Naive thymus-derived CD4-positive, alpha-beta T cell (primary cell): ENCODE measurements at regions not wholly inside any gene's neighbourhood (a gene's known extent, or its start where the extent isn't known, plus 50 kb on each side); places are given as distances from the start of the nearest gene placed in this dataset.

Experiments used
- ATAC-seq: fragments of 150-1000 bp; cut with Tn5 transposase; 2 replicates; pipeline ENCODE4 v1.10.0; 2021; ENCODE audit warnings: mild to moderate bottlenecking, moderate library complexity
- CTCF ChIA-PET: fragments of 350-600 bp; sonication (Branson Sonifier 250); formaldehyde crosslinking; loops from one replicate; lab custom pipeline; 2021; ENCODE audit warnings: antibody characterized with exemption; lab: Charles Lee
- POLR2A ChIA-PET: fragments of 350-600 bp; sonication (Branson Sonifier 250); formaldehyde crosslinking; loops from one replicate; lab custom pipeline; 2021; ENCODE audit warnings: antibody characterized with exemption, inconsistent platforms; lab: Charles Lee
- DNase-seq, 9 donors: peaks; one replicate each; pipeline versions ENCODE4 v3.0.0 to v3.0.0-alpha.2; 2020 to 2022; ENCODE audit warnings: mixed read lengths in 1 of 9
- H3K27ac ChIP-seq: one replicate; pipeline ENCODE4 v1.7.0; 2013; ENCODE audit warnings: mild to moderate bottlenecking, low read depth, low read length, moderate library complexity
- H3K27me3 ChIP-seq, 2 donors: one replicate each; pipeline ENCODE4 v1.7.0; 2013; ENCODE audit warnings: low read length in 2 of 2, mild to moderate bottlenecking in 2 of 2, moderate library complexity in 2 of 2; ENCODE audit not compliant: control insufficient read depth in 2 of 2, insufficient read depth in 2 of 2
- H3K36me3 ChIP-seq, 3 experiments: 1 replicate in 2 of 3; 2 replicates in 1 of 3; pipeline ENCODE4 v1.7.0; 2013; ENCODE audit warnings: low read length in 3 of 3, mild to moderate bottlenecking in 3 of 3, moderate library complexity in 1 of 3; ENCODE audit not compliant: insufficient read depth in 3 of 3, control insufficient read depth in 2 of 3
- H3K4me1 ChIP-seq, 2 donors: one replicate each; pipeline ENCODE4 v1.7.0; 2013; ENCODE audit warnings: low read length in 2 of 2, mild to moderate bottlenecking in 2 of 2, moderate library complexity in 1 of 2; ENCODE audit not compliant: control insufficient read depth in 2 of 2, insufficient read depth in 2 of 2
- H3K4me3 ChIP-seq: 2 replicates; pipeline ENCODE4 v1.7.0; 2013; ENCODE audit warnings: mild to moderate bottlenecking, low read length
- H3K9me3 ChIP-seq, 3 experiments: 1 replicate in 2 of 3; 2 replicates in 1 of 3; pipeline ENCODE4 v1.7.0; 2013; ENCODE audit warnings: low read length in 3 of 3; ENCODE audit not compliant: control insufficient read depth in 2 of 3
- H3K27ac Mint-ChIP-seq, 9 donors: one replicate each; pipeline ENCODE4 v1.8.0; 2020 to 2022; ENCODE audit warnings: mixed read lengths in 9 of 9, mild to moderate bottlenecking in 8 of 9, moderate library complexity in 5 of 9, inconsistent platforms in 2 of 9
- H3K27me3 Mint-ChIP-seq, 5 donors: one replicate each; pipeline ENCODE4 v1.8.0; 2021 to 2022; ENCODE audit warnings: mixed read lengths in 5 of 5, mild to moderate bottlenecking in 1 of 5
- H3K36me3 Mint-ChIP-seq, 5 donors: one replicate each; pipeline ENCODE4 v1.8.0; 2020 to 2022; ENCODE audit warnings: mixed read lengths in 5 of 5, mild to moderate bottlenecking in 3 of 5, inconsistent platforms in 1 of 5
- H3K4me1 Mint-ChIP-seq, 7 donors: one replicate each; pipeline ENCODE4 v1.8.0; 2020 to 2022; ENCODE audit warnings: mixed read lengths in 7 of 7, mild to moderate bottlenecking in 3 of 7, inconsistent platforms in 1 of 7
- H3K4me3 Mint-ChIP-seq, 10 donors: one replicate each; pipeline ENCODE4 v1.8.0; 2020 to 2022; ENCODE audit warnings: mild to moderate bottlenecking in 10 of 10, mixed read lengths in 10 of 10, moderate library complexity in 6 of 10, inconsistent platforms in 2 of 10
- H3K9me3 Mint-ChIP-seq, 11 donors: one replicate each; pipeline ENCODE4 v1.8.0; 2020 to 2022; ENCODE audit warnings: mixed read lengths in 11 of 11, mild to moderate bottlenecking in 4 of 11, inconsistent platforms in 1 of 11, moderate library complexity in 1 of 11
- intact Hi-C, 2 donors: fragments of 100-400 bp; cut with micrococcal nuclease; formaldehyde crosslinking; loops; one replicate each; pipeline ENCODE4 v1.15.1; 2023

DNA sequence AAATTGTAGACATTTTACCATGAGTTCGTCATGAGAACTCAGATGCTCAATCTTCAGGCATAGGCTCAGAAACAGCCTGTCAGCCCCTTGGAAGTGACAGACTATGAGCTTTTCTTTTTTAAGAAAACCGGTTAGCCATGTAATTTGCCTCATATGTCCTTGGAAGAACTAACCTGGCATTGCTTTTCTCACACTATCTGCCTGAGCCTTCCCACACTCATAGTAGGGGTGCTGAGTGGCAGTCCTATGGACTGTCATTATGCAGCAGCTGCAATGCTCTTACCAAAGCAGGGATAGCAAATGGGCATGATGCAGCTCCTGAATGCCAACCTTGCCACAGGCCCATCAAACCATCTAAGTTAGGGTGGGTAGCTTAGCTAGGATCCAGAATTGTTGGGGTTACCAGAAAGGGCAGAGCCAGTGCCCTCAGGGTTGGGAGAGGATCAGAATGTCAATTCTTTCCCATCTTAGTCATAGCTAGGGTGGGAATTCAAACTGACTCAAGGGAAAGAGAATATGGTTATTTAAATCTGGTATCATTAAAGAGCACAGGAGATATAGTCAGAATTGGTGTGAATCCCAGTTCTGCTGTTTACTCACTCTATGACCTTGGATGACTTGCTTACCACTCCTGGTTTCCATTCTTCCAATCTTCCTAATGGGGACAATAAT lies 230.6 kb upstream of the CPEB2 start:
- peaks cover 0 to 6% (median 0%) of the 10 kb centered on the region in 7 donors for H3K4me1 Mint-ChIP-seq
- CTCF ChIA-PET = no interaction called here
- Histone ChIP-seq H3K4me3 (no peak overlapping the region), H3K9me3 (no peaks in the 10 kb centered on the region), H3K27me3 (no peaks in the 10 kb centered on the region), H3K4me1 (no peaks in the 10 kb centered on the region), H3K36me3 (no peaks in the 10 kb centered on the region), H3K27ac (no peak overlapping the region)
- DNase-seq (no peak), ATAC-seq (no peak)
- POLR2A ChIA-PET = no interaction called here
- H3K36me3 Mint-ChIP-seq = no peaks in the 10 kb centered on the region
- peaks cover 0 to 45% (median 25%) of the 10 kb centered on the region in 5 donors for H3K27me3 Mint-ChIP-seq
- intact Hi-C loops = no loop called here
- H3K27ac Mint-ChIP-seq = no peak overlapping the region
- H3K4me3 Mint-ChIP-seq = no peak overlapping the region
- peaks cover 0 to 12% (median 3%) of the 10 kb centered on the region in 11 donors for H3K9me3 Mint-ChIP-seq

DNA sequence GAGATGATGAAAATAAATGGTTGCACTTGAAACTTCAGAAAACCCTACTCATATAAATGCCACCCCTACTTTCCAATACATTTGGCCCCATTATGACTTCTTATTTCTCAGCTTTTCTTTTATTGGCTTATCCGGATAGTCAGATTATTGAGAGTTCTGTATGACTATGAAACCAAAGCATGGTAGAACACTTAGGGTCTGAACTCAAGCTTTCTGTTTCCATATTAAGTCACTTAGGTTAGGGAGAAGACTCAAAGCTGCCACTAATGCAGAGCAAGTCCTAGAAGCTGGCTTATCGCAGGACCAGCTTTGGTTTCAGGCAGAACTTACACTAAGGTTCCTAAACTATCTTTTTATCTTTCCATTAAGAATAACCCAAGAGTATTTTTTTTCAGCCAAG lies 229.9 kb upstream of the CPEB2 start:
- ChIA-PET POLR2A (no interaction called here), CTCF (no interaction called here)
- Mint-ChIP-seq H3K27ac (no peak overlapping the region), H3K4me3 (no peak overlapping the region), H3K27me3 (peaks cover 0 to 39% (median 25%) of the 10 kb centered on the region in 5 donors), H3K9me3 (peaks cover 0 to 13% (median 4%) of the 10 kb centered on the region in 11 donors), H3K36me3 (no peaks in the 10 kb centered on the region), H3K4me1 (peaks cover 0 to 2% (median 0%) of the 10 kb centered on the region in 7 donors)
- Histone ChIP-seq H3K27me3 (no peaks in the 10 kb centered on the region), H3K9me3 (no peaks in the 10 kb centered on the region), H3K4me3 (no peak overlapping the region), H3K36me3 (no peaks in the 10 kb centered on the region), H3K27ac (no peak overlapping the region), H3K4me1 (no peaks in the 10 kb centered on the region)
- intact Hi-C loops = no loop called here
- DNase-seq (no peak), ATAC-seq (no peak)

DNA sequence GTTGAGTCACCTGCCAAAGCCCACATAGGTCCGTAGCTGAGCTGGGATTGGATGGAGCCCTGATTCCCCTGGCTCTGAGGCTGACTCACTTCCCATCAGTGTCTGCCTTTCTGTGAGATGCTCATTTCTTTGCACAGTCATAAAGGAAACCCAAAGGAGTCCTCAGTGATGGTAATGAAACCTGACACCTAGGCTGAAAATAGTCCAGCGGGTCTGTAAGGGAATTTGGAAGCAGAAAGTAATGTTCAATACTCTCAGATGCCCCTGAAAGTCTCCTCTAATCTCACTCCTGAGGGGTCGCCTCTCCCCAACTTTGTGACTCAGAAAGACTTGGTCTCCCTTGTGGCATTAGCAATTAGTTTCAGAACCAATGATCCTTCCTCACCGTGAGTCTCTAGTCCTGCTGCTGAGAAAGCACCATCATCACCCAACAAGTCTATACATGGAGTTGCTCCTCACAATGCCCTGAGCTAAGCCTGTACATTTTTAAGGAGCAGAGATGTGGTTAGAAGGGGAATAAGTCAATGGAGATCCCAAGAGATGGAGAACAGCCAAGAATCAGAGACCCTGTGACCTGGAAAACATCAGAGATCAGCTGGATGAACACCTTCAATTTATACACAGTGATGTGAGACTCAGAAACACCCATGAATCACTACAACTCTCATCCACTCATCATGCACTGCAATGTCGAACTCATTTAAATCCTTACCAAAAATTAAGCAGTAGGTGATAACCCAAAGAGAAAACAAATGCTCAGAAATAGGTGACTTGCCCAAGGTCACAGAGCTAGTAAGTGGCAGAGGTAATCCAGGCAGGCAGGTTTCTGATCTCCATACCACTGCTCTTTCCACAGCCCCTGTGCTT lies 219.0 kb upstream of the CPEB2 start:
- H3K27me3 Mint-ChIP-seq = peaks cover 0 to 22% (median 6%) of the 10 kb centered on the region in 5 donors
- intact Hi-C loops = loop anchor here in 1 of 2 donors (1.0 kb wide), 1 partner anchor 73 kb away; no protein-coding TSS in a partner anchor
- peaks cover 1 to 20% (median 6%) of the 10 kb centered on the region in 11 donors for H3K9me3 Mint-ChIP-seq
- no peak overlapping the region for H3K4me3 Mint-ChIP-seq
- Histone ChIP-seq H3K4me3 (no peak overlapping the region), H3K27ac (no peak overlapping the region), H3K27me3 (no peaks in the 10 kb centered on the region), H3K36me3 (no peaks in the 10 kb centered on the region), H3K9me3 (no peaks in the 10 kb centered on the region), H3K4me1 (no peaks in the 10 kb centered on the region)
- ChIA-PET CTCF (no interaction called here), POLR2A (no interaction called here)
- DNase-seq (peak in 1 of 9 donors; percentile 42), ATAC-seq (no peak)
- peaks cover 0 to 13% (median 0%) of the 10 kb centered on the region in 7 donors for H3K4me1 Mint-ChIP-seq
- H3K36me3 Mint-ChIP-seq = peaks cover 0 to 2% (median 0%) of the 10 kb centered on the region in 5 donors
- no peak overlapping the region for H3K27ac Mint-ChIP-seq

DNA sequence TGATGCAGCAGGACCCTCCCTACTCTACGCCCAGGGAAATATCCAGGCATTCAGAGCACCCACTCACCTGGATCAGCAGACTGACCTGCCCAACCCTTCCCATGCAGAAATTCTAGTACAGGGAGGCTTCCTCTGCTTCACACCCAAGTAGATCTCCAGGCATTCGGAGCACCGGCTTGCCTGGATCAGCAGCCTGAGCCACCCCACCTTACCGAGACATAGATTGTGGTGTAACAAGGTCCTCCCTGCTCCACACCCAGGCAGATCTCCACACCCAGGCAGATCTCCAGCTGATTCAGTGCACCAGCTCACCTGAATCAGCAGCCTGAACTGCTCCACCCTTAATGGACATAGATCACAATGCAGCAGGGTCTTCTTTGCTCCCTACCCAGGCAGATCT lies 215.1 kb upstream of the CPEB2 start:
- no peak overlapping the region for H3K27ac ChIP-seq
- no peak overlapping the region for H3K4me3 Mint-ChIP-seq
- no peak overlapping the region for H3K4me3 ChIP-seq
- peaks cover 0 to 20% (median 0%) of the 10 kb centered on the region in 7 donors for H3K4me1 Mint-ChIP-seq
- no peak for ATAC-seq
- no peaks in the 10 kb centered on the region for H3K4me1 ChIP-seq
- H3K36me3 Mint-ChIP-seq = peaks cover 0 to 7% (median 0%) of the 10 kb centered on the region in 5 donors
- peaks cover 0 to 37% (median 36%) of the 10 kb centered on the region in 5 donors for H3K27me3 Mint-ChIP-seq
- CTCF ChIA-PET = no interaction called here
- POLR2A ChIA-PET = no interaction called here
- H3K9me3 Mint-ChIP-seq = peaks cover 0 to 26% (median 10%) of the 10 kb centered on the region in 11 donors
- H3K36me3 ChIP-seq = no peaks in the 10 kb centered on the region
- H3K27ac Mint-ChIP-seq = no peak overlapping the region
- H3K27me3 ChIP-seq = peaks cover 0 to 4% of the 10 kb centered on the region in 2 donors
- intact Hi-C loops = no loop called here
- H3K9me3 ChIP-seq = no peaks in the 10 kb centered on the region
- no peak for DNase-seq

DNA sequence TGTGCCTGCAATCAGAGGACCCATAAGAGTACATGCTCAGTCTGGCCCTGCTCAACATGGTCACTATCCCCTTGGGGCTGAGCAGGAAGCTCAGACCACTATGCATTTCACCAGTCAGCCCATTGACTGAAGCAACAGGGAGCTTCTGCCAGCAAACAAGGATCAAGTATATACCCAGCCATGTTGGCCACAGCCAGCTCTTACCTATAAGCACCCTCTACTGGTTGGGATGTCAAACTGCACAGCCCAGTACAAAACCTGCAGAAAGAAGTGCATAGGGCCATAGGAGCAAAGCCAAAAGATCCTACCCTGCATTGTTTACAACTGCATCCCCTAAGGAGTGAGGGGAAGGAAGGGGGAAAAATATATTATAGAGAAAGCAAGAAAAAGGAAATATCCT lies 214.4 kb upstream of the CPEB2 start:
- no peaks in the 10 kb centered on the region for H3K36me3 ChIP-seq
- ATAC-seq = peak; percentile 72
- intact Hi-C loops = loop anchor here in 1 of 2 donors (2.0 kb wide), 1 partner anchor 1133 kb away; no protein-coding TSS in a partner anchor
- H3K9me3 ChIP-seq = no peaks in the 10 kb centered on the region
- H3K27me3 ChIP-seq = peaks cover 0 to 4% of the 10 kb centered on the region in 2 donors
- POLR2A ChIA-PET = no interaction called here
- H3K27ac Mint-ChIP-seq = no peak overlapping the region
- peaks cover 0 to 37% (median 36%) of the 10 kb centered on the region in 5 donors for H3K27me3 Mint-ChIP-seq
- H3K27ac ChIP-seq = no peak overlapping the region
- CTCF ChIA-PET = no interaction called here
- no peaks in the 10 kb centered on the region for H3K4me1 ChIP-seq
- H3K4me3 ChIP-seq = no peak overlapping the region
- H3K9me3 Mint-ChIP-seq = peaks cover 0 to 26% (median 10%) of the 10 kb centered on the region in 11 donors
- peaks cover 0 to 16% (median 0%) of the 10 kb centered on the region in 7 donors for H3K4me1 Mint-ChIP-seq
- peaks cover 0 to 9% (median 0%) of the 10 kb centered on the region in 5 donors for H3K36me3 Mint-ChIP-seq
- no peak for DNase-seq
- no peak overlapping the region for H3K4me3 Mint-ChIP-seq

DNA sequence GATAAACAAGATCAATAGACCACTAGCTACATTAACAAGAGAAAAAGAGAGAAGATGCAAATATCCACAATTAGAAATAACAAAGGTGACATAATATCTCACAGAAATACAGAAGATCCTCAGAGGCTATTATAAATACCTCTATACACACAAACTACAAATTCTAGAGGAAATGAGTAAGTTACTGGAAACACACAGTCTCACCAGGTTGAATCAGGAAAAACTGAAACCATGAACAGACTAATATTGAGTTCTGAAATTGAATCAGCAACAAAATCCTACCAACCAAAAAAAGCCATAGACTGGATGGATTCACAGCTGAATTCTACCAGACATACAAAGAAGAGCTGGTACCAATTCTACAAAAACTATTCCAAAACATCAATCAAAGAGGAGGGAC lies 211.8 kb upstream of the CPEB2 start:
- H3K27me3 Mint-ChIP-seq = peaks cover 0 to 42% (median 29%) of the 10 kb centered on the region in 5 donors
- no peak overlapping the region for H3K27ac ChIP-seq
- peaks cover 0 to 13% (median 4%) of the 10 kb centered on the region in 5 donors for H3K36me3 Mint-ChIP-seq
- H3K4me3 ChIP-seq = no peak overlapping the region
- H3K4me3 Mint-ChIP-seq = no peak overlapping the region
- H3K27me3 ChIP-seq = peaks cover 0 to 4% of the 10 kb centered on the region in 2 donors
- H3K4me1 ChIP-seq = no peaks in the 10 kb centered on the region
- peaks cover 0 to 46% (median 16%) of the 10 kb centered on the region in 11 donors for H3K9me3 Mint-ChIP-seq
- POLR2A ChIA-PET = no interaction called here
- no peak overlapping the region for H3K27ac Mint-ChIP-seq
- no peak for ATAC-seq
- peaks cover 0 to 15% (median 0%) of the 10 kb centered on the region in 7 donors for H3K4me1 Mint-ChIP-seq
- CTCF ChIA-PET = no interaction called here
- H3K9me3 ChIP-seq = no peaks in the 10 kb centered on the region
- intact Hi-C loops = no loop called here
- DNase-seq = no peak
- no peaks in the 10 kb centered on the region for H3K36me3 ChIP-seq
